H9 (cell line): ENCODE measurements at regions not wholly inside any gene's neighbourhood (a gene's known extent, or its start where the extent isn't known, plus 50 kb on each side); places are given as distances from the start of the nearest gene placed in this dataset.

Experiments used
- DNase-seq: peaks from one replicate; pipeline ENCODE4 v3.0.0-alpha.2; 2017
- H2AFZ ChIP-seq: one replicate; pipeline ENCODE4 v1.6.1; 2013; ENCODE audit warnings: mild to moderate bottlenecking, low read length, control low read depth, moderate library complexity
- H2AK5ac ChIP-seq: 2 replicates; pipeline ENCODE4 v1.6.1; 2013; ENCODE audit warnings: low read length, control low read depth, mixed read lengths; ENCODE audit not compliant: insufficient read length
- H2BK120ac ChIP-seq: one replicate; pipeline ENCODE4 v1.6.1; 2013; ENCODE audit warnings: low read depth, mild to moderate bottlenecking, low read length, control low read depth, inconsistent platforms; ENCODE audit not compliant: poor library complexity, severe bottlenecking
- H2BK12ac ChIP-seq: 2 replicates; pipeline ENCODE4 v1.6.1; 2013; ENCODE audit warnings: low read length, control low read depth, mixed read lengths, low read depth; ENCODE audit not compliant: insufficient read length
- H2BK15ac ChIP-seq: 2 replicates; pipeline ENCODE4 v1.6.1; 2013; ENCODE audit warnings: low read depth, low read length, control low read depth
- H2BK20ac ChIP-seq: one replicate; pipeline ENCODE4 v1.6.1; 2013; ENCODE audit warnings: low read depth, mild to moderate bottlenecking, low read length, control low read depth, inconsistent platforms; ENCODE audit not compliant: poor library complexity, severe bottlenecking
- H2BK5ac ChIP-seq: 2 replicates; pipeline ENCODE4 v1.6.1; 2013; ENCODE audit warnings: low read length, control low read depth, mixed read lengths; ENCODE audit not compliant: insufficient read length
- H3K14ac ChIP-seq: 2 replicates; pipeline ENCODE4 v1.6.1; 2013; ENCODE audit warnings: low read length, control low read depth; ENCODE audit not compliant: insufficient read depth
- H3K18ac ChIP-seq: 2 replicates; pipeline ENCODE4 v1.6.1; 2013; ENCODE audit warnings: low read depth, mild to moderate bottlenecking, mixed read lengths, low read length, control low read depth; ENCODE audit not compliant: insufficient read length
- H3K23ac ChIP-seq: 2 replicates; pipeline ENCODE4 v1.6.1; 2013; ENCODE audit warnings: low read length, control low read depth, mixed read lengths, low read depth; ENCODE audit not compliant: insufficient read length
- H3K23me2 ChIP-seq: 2 replicates; pipeline ENCODE4 v1.6.1; 2013; ENCODE audit warnings: low read depth, mild to moderate bottlenecking, mixed read lengths, low read length, control low read depth; ENCODE audit not compliant: insufficient read length, poor library complexity, severe bottlenecking
- H3K27ac ChIP-seq: 2 replicates; pipeline ENCODE4 v1.5.1; 2013; ENCODE audit warnings: low read length, control low read depth, mixed read lengths, low read depth; ENCODE audit not compliant: insufficient read length
- H3K27me3 ChIP-seq: 2 replicates; pipeline ENCODE4 v1.6.1; 2013; ENCODE audit warnings: low read length, control low read depth, inconsistent platforms; ENCODE audit not compliant: insufficient read depth
- H3K4ac ChIP-seq: 2 replicates; pipeline ENCODE4 v1.6.1; 2013; ENCODE audit warnings: low read depth, mild to moderate bottlenecking, control low read depth, inconsistent platforms, low read length, moderate library complexity
- H3K4me1 ChIP-seq: 2 replicates; pipeline ENCODE4 v1.6.1; 2013; ENCODE audit warnings: low read length, control low read depth, inconsistent platforms; ENCODE audit not compliant: insufficient read depth
- H3K4me2 ChIP-seq: 2 replicates; pipeline ENCODE4 v1.6.1; 2013; ENCODE audit warnings: low read length, control low read depth, mixed read lengths; ENCODE audit not compliant: insufficient read length, insufficient read depth
- H3K56ac ChIP-seq: 2 replicates; pipeline ENCODE4 v1.6.1; 2013; ENCODE audit warnings: low read depth, mild to moderate bottlenecking, mixed read lengths, low read length, control low read depth; ENCODE audit not compliant: insufficient read length
- H3K79me1 ChIP-seq: 2 replicates; pipeline ENCODE4 v1.6.1; 2013; ENCODE audit warnings: low read depth, mild to moderate bottlenecking, moderate library complexity, low read length, control low read depth, inconsistent platforms; ENCODE audit not compliant: insufficient read depth, poor library complexity, severe bottlenecking
- H3K79me2 ChIP-seq: 2 replicates; pipeline ENCODE4 v1.6.1; 2013; ENCODE audit warnings: low read length, control low read depth, inconsistent platforms; ENCODE audit not compliant: insufficient read depth
- H3K9ac ChIP-seq: 2 replicates; pipeline ENCODE4 v1.6.1; 2013; ENCODE audit warnings: low read length, control low read depth, mixed read lengths; ENCODE audit not compliant: insufficient read length; ENCODE audit errors: extremely low read depth
- H3K9me3 ChIP-seq: one replicate; pipeline ENCODE4 v1.6.1; 2013; ENCODE audit warnings: low read depth, low read length, inconsistent platforms; ENCODE audit not compliant: control insufficient read depth
- H3T11ph ChIP-seq: one replicate; pipeline ENCODE4 v1.6.1; 2013; ENCODE audit warnings: mild to moderate bottlenecking, low read length, control low read depth, inconsistent platforms
- H4K20me1 ChIP-seq: one replicate; pipeline ENCODE4 v1.6.1; 2013; ENCODE audit not compliant: control insufficient read depth, insufficient read length, insufficient read depth
- H4K5ac ChIP-seq: 2 replicates; pipeline ENCODE4 v1.6.1; 2013; ENCODE audit warnings: low read depth, mild to moderate bottlenecking, mixed read lengths, low read length, control low read depth; ENCODE audit not compliant: insufficient read length
- H4K8ac ChIP-seq: replicated peaks from 2 replicates; pipeline ENCODE4 v1.6.1; 2013; ENCODE audit warnings: low read length, control low read depth, mixed read lengths, low read depth; ENCODE audit not compliant: insufficient read length
- H4K91ac ChIP-seq: 2 replicates; pipeline ENCODE4 v1.6.1; 2013; ENCODE audit warnings: low read depth, mild to moderate bottlenecking, moderate library complexity, mixed read lengths, low read length, control low read depth; ENCODE audit not compliant: insufficient read length
- H3K27ac Mint-ChIP-seq, 3 experiments: 2 replicates in 2 of 3; 3 replicates in 1 of 3; pipeline ENCODE4 v1.8.0; 2020 to 2021; ENCODE audit warnings: mixed read lengths in 3 of 3, mild to moderate bottlenecking in 1 of 3, moderate library complexity in 1 of 3
- H3K27me3 Mint-ChIP-seq: 2 replicates; pipeline ENCODE4 v1.8.0; 2021; ENCODE audit warnings: low read depth, mild to moderate bottlenecking, moderate library complexity, mixed read lengths
- H3K36me3 Mint-ChIP-seq, 3 experiments: 2 replicates in 2 of 3; 3 replicates in 1 of 3; pipeline ENCODE4 v1.8.0; 2020 to 2021; ENCODE audit warnings: low read depth in 3 of 3, mixed read lengths in 3 of 3; ENCODE audit not compliant: insufficient read depth in 1 of 3
- H3K4me1 Mint-ChIP-seq, 2 experiments: 2 replicates each; pipeline ENCODE4 v1.8.0; 2020; ENCODE audit warnings: mixed read lengths in 2 of 2
- H3K4me3 Mint-ChIP-seq, 2 experiments: 2 replicates in 1 of 2; 3 replicates in 1 of 2; pipeline ENCODE4 v1.8.0; 2020 to 2021; ENCODE audit warnings: mild to moderate bottlenecking in 2 of 2, mixed read lengths in 2 of 2, moderate library complexity in 1 of 2
- H3K9me3 Mint-ChIP-seq, 2 experiments: 2 replicates in 1 of 2; 3 replicates in 1 of 2; pipeline ENCODE4 v1.8.0; 2020; ENCODE audit warnings: mild to moderate bottlenecking in 2 of 2, mixed read lengths in 2 of 2, moderate library complexity in 1 of 2
- WGBS: extraction: QIAGEN DNeasy Blood & Tissue Kit; methylation state at CpG from one replicate; pipeline ENCODE4 v1.1.7; 2013; ENCODE audit warnings: missing lambda C conversion rate, low lambda C conversion rate, mixed read lengths; ENCODE audit not compliant: insufficient read length; ENCODE audit errors: extremely low coverage; 5-methylcytosine and 5-hydroxymethylcytosine counted together
- TF ChIP-seq, protein P1 (sequence below): fragments of 200-600 bp; sonication (generic); conservative IDR thresholded peaks from 3 replicates; pipeline ENCODE4 v1.8.0; 2021; ENCODE audit warnings: antibody characterized with exemption, mild to moderate bottlenecking

DNA sequence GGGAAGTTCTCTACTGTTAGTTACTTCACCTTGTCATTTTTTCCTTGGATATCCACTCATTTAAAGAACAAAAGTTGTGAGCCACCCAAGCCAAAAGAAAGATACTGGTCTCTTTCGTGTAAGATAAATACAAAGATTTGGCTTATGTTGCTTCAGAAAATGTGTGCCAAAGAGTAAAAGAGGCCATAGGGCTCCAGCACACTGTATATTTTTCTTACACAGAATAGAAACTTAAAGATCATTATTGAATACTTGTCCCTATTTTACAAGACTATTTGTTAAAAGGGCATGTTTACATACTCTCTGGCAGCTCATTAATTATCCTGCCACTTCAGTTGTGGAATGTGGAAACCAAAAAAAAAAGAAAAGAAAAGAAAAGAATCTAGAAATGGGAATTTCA, 284.2 kb upstream of the LRRC7 start:
- Histone ChIP-seq H2BK15ac (no peak overlapping the region), H3K9me3 (no peaks in the 10 kb centered on the region), H3K18ac (no peak overlapping the region), H2BK12ac (no peak overlapping the region), H4K8ac (no peak overlapping the region), H3K23ac (no peak overlapping the region), H4K91ac (no peak overlapping the region), H3K14ac (no peak overlapping the region), H3K4me1 (no peaks in the 10 kb centered on the region), H3K56ac (no peak overlapping the region), H2AK5ac (no peak overlapping the region), H3K4me2 (no peak overlapping the region), H3K27me3 (no peaks in the 10 kb centered on the region), H3K27ac (no peak overlapping the region), H2BK20ac (no peak overlapping the region), H3K79me1 (no peaks in the 10 kb centered on the region), H3K23me2 (no peaks in the 10 kb centered on the region), H3T11ph (no peak overlapping the region), H3K79me2 (no peaks in the 10 kb centered on the region), H2BK120ac (no peak overlapping the region), H4K20me1 (no peaks in the 10 kb centered on the region), H3K4ac (no peak overlapping the region), H4K5ac (no peak overlapping the region), H2AFZ (no peak overlapping the region), H2BK5ac (no peak overlapping the region), H3K9ac (no peak overlapping the region)
- Mint-ChIP-seq H3K9me3 (no peaks in the 10 kb centered on the region), H3K27me3 (no peaks in the 10 kb centered on the region), H3K27ac (no peak overlapping the region), H3K36me3 (no peaks in the 10 kb centered on the region), H3K4me1 (peaks cover 15 to 25% of the 10 kb centered on the region in 2 experiments), H3K4me3 (no peak overlapping the region)
- TF ChIP-seq, protein P1, sequence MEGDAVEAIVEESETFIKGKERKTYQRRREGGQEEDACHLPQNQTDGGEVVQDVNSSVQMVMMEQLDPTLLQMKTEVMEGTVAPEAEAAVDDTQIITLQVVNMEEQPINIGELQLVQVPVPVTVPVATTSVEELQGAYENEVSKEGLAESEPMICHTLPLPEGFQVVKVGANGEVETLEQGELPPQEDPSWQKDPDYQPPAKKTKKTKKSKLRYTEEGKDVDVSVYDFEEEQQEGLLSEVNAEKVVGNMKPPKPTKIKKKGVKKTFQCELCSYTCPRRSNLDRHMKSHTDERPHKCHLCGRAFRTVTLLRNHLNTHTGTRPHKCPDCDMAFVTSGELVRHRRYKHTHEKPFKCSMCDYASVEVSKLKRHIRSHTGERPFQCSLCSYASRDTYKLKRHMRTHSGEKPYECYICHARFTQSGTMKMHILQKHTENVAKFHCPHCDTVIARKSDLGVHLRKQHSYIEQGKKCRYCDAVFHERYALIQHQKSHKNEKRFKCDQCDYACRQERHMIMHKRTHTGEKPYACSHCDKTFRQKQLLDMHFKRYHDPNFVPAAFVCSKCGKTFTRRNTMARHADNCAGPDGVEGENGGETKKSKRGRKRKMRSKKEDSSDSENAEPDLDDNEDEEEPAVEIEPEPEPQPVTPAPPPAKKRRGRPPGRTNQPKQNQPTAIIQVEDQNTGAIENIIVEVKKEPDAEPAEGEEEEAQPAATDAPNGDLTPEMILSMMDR, result no peak
- WGBS, result no CpG with 5 or more reads among the region's 1 CpG
- DNase-seq, result no peak
